ENCODE measurements at regions not wholly inside any gene's neighbourhood (a gene's known extent, or its start where the extent isn't known, plus 50 kb on each side); places are given as distances from the start of the nearest gene placed in this dataset.

- H3K4me3 Mint-ChIP-seq (ENCODE audit: unreplicated experiment): no peak overlapping the region
- H3K36me3 Mint-ChIP-seq (ENCODE audit: insufficient read depth, unreplicated experiment): peaks cover 6% of the 10 kb centered on the region
- H3K4me1 ChIP-seq: peaks cover 11% of the 10 kb centered on the region; the same call in 1 of the 2 replicates
- no peaks in the 10 kb centered on the region for H3K27me3 ChIP-seq (replicated peaks; ENCODE audit: control insufficient read depth, insufficient read depth, low read length)
- H3K27me3 Mint-ChIP-seq (ENCODE audit: insufficient read depth, unreplicated experiment): no peaks in the 10 kb centered on the region
- intact Hi-C loops (cut with micrococcal nuclease; ENCODE audit: unreplicated experiment): no loop called here
- peaks cover 13% of the 10 kb centered on the region for H3K4me1 Mint-ChIP-seq (ENCODE audit: low read depth, unreplicated experiment)
- ChIA-PET CTCF (no interaction called here), POLR2A (no interaction called here)
- H3K9me3 ChIP-seq: no peaks in the 10 kb centered on the region
- no peak for TF ChIP-seq CTCF (IDR thresholded peaks at IDR 0.05; ENCODE audit: insufficient read depth in 1 of 2, low read depth in 1 of 2, low read length in 1 of 2, severe bottlenecking in 1 of 2, unreplicated experiment in 1 of 2)
- H3K4me3 ChIP-seq (ENCODE audit: low read depth, low read length): no peak overlapping the region
- H3K27ac Mint-ChIP-seq (ENCODE audit: unreplicated experiment): no peak overlapping the region
- BruUV-seq (replicated peaks): no TSS peak
- H3K9me3 Mint-ChIP-seq (ENCODE audit: unreplicated experiment): no peaks in the 10 kb centered on the region
- H3K36me3 ChIP-seq (ENCODE audit: control insufficient read depth, insufficient read depth, low read length): no peaks in the 10 kb centered on the region
- DNase-seq: no peak
Observed at GRCh38 chr3:181966393-181966792, 254.7 kb downstream of the SOX2 start.

- H3K4me1 ChIP-seq: no peaks in the 10 kb centered on the region
- H3K36me3 ChIP-seq (ENCODE audit: control insufficient read depth, insufficient read depth, low read length): no peaks in the 10 kb centered on the region
- no peaks in the 10 kb centered on the region for H3K4me1 Mint-ChIP-seq (ENCODE audit: low read depth, unreplicated experiment)
- no TSS peak for BruUV-seq (replicated peaks)
- no peaks in the 10 kb centered on the region for H3K27me3 Mint-ChIP-seq (ENCODE audit: insufficient read depth, unreplicated experiment)
- H3K9me3 ChIP-seq: no peaks in the 10 kb centered on the region
- no peaks in the 10 kb centered on the region for H3K36me3 Mint-ChIP-seq (ENCODE audit: insufficient read depth, unreplicated experiment)
- H3K27ac Mint-ChIP-seq (ENCODE audit: unreplicated experiment): no peak overlapping the region
- ChIA-PET POLR2A (no interaction called here), CTCF (no interaction called here)
- no peak for TF ChIP-seq CTCF (IDR thresholded peaks at IDR 0.05; ENCODE audit: insufficient read depth in 1 of 2, low read depth in 1 of 2, low read length in 1 of 2, severe bottlenecking in 1 of 2, unreplicated experiment in 1 of 2)
- H3K4me3 ChIP-seq (ENCODE audit: low read depth, low read length): no peak overlapping the region
- intact Hi-C loops (cut with micrococcal nuclease; ENCODE audit: unreplicated experiment): no loop called here
- DNase-seq: no peak
- no peaks in the 10 kb centered on the region for H3K9me3 Mint-ChIP-seq (ENCODE audit: unreplicated experiment)
- H3K4me3 Mint-ChIP-seq (ENCODE audit: unreplicated experiment): no peak overlapping the region
- no peaks in the 10 kb centered on the region for H3K27me3 ChIP-seq (replicated peaks; ENCODE audit: control insufficient read depth, insufficient read depth, low read length)
Observed at GRCh38 chr3:181969925-181970324, 258.2 kb downstream of the SOX2 start.

DNA sequence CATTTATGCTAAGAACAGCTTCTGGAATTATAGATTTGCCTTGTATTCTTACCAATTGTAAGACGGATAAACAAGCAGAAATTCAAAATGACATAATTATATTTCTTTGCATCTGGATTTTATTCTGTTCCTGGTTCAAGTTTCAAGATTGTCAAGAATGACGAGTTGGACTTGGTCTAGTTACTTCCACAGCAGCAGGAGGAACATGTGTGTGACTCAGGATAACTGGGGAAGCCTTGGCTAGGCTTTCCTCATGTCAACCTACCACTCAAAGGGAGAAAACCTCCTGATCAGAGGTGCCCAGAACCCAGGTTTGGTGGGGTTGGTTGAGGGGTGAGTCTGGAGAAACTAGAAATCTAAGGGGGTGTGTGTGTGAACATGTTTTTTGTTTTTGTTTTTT is 259.7 kb downstream of the SOX2 start:
- Mint-ChIP-seq H3K9me3 (ENCODE audit: unreplicated experiment) (no peaks in the 10 kb centered on the region), H3K27me3 (ENCODE audit: insufficient read depth, unreplicated experiment) (no peaks in the 10 kb centered on the region), H3K36me3 (ENCODE audit: insufficient read depth, unreplicated experiment) (no peaks in the 10 kb centered on the region), H3K4me3 (ENCODE audit: unreplicated experiment) (no peak overlapping the region), H3K27ac (ENCODE audit: unreplicated experiment) (no peak overlapping the region), H3K4me1 (ENCODE audit: low read depth, unreplicated experiment) (no peaks in the 10 kb centered on the region)
- no peak for DNase-seq
- intact Hi-C loops (cut with micrococcal nuclease; ENCODE audit: unreplicated experiment): no loop called here
- Histone ChIP-seq H3K27me3 (replicated peaks; ENCODE audit: control insufficient read depth, insufficient read depth, low read length) (no peaks in the 10 kb centered on the region), H3K9me3 (no peaks in the 10 kb centered on the region), H3K36me3 (ENCODE audit: control insufficient read depth, insufficient read depth, low read length) (no peaks in the 10 kb centered on the region), H3K4me3 (ENCODE audit: low read depth, low read length) (no peak overlapping the region), H3K4me1 (no peaks in the 10 kb centered on the region)
- BruUV-seq (replicated peaks): no TSS peak
- ChIA-PET CTCF (no interaction called here), POLR2A (no interaction called here)
- no peak for TF ChIP-seq CTCF (IDR thresholded peaks at IDR 0.05; ENCODE audit: insufficient read depth in 1 of 2, low read depth in 1 of 2, low read length in 1 of 2, severe bottlenecking in 1 of 2, unreplicated experiment in 1 of 2)
